Memory B cell (primary cell): ENCODE measurements at regions not wholly inside any gene's neighbourhood (a gene's known extent, or its start where the extent isn't known, plus 50 kb on each side); places are given as distances from the start of the nearest gene placed in this dataset.

ENCODE experiments used
- ATAC-seq: fragments of 150-1000 bp; cut with Tn5 transposase; 2 replicates; pipeline ENCODE4 v1.10.0; 2021; ENCODE audit warnings: low read depth, mild to moderate bottlenecking, moderate library complexity
- DNase-seq, 2 donors: peaks; one replicate each; pipeline ENCODE4 v3.0.0; 2022; ENCODE audit warnings: low spot score in 2 of 2
- H3K27ac Mint-ChIP-seq: one replicate; pipeline ENCODE4 v1.8.0; 2022; ENCODE audit warnings: mild to moderate bottlenecking, moderate library complexity, mixed read lengths
- H3K27me3 Mint-ChIP-seq: one replicate; pipeline ENCODE4 v1.8.0; 2022; ENCODE audit warnings: mixed read lengths
- H3K36me3 Mint-ChIP-seq: one replicate; pipeline ENCODE4 v1.8.0; 2022; ENCODE audit warnings: mild to moderate bottlenecking, mixed read lengths
- H3K4me1 Mint-ChIP-seq: one replicate; pipeline ENCODE4 v1.8.0; 2022; ENCODE audit warnings: mixed read lengths
- H3K4me3 Mint-ChIP-seq: one replicate; pipeline ENCODE4 v1.8.0; 2022; ENCODE audit warnings: mild to moderate bottlenecking, moderate library complexity, mixed read lengths
- H3K9me3 Mint-ChIP-seq: one replicate; pipeline ENCODE4 v1.8.0; 2022; ENCODE audit warnings: mixed read lengths

DNA sequence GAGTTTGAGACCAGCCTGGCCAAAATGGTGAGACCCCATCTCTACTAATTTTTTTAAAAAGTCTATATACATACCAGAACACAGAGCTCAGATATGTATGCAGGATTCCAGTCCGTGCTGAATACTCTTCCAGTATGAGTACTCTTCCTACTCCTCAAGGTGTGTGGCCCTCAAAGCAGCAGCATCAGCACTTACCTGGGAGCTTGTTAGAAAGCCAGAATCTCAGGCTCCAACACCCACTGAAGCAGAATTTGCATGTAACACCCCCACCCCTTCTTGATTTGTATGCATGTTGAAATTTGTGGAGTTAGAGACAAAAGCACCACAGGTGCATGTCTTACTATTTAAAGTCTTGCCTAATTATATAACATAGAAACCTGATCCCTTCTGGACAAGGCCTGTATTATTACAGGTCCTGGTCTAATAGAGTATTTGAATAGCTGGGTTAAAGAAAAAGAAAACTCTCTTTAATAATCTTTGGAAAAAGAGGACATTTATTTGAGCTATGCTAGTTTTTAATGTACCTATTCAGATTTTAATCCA is 50.3 kb upstream of the NFE2L2 start:
- Mint-ChIP-seq H3K27ac (no peak overlapping the region), H3K27me3 (no peaks in the 10 kb centered on the region), H3K9me3 (peaks cover 4% of the 10 kb centered on the region), H3K36me3 (peaks cover 3% of the 10 kb centered on the region), H3K4me1 (peaks cover 3% of the 10 kb centered on the region), H3K4me3 (no peak overlapping the region)
- no peak for ATAC-seq
- DNase-seq = no peak

DNA sequence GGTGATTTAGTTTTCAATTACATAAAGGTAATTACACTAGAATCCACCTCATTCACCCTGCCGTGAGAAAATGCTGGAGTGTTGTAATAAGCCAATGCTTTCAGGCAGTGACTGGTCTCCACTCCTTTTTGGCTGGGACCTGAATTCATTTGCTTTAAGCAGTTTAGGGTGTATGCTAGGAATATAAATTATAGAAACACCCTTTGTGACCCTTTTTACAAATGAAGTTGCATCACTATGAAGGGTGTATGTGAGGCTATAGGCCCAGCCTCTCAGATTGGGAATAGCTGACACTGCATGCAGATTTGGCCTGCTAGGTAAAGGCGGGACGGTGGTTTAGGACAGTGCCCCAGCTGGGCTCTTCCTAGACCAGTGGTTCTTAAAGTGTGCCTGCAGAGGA is 50.8 kb upstream of the NFE2L2 start:
- H3K36me3 Mint-ChIP-seq = peaks cover 3% of the 10 kb centered on the region
- peaks cover 3% of the 10 kb centered on the region for H3K4me1 Mint-ChIP-seq
- no peaks in the 10 kb centered on the region for H3K27me3 Mint-ChIP-seq
- no peak for DNase-seq
- no peak overlapping the region for H3K4me3 Mint-ChIP-seq
- peaks cover 4% of the 10 kb centered on the region for H3K9me3 Mint-ChIP-seq
- no peak overlapping the region for H3K27ac Mint-ChIP-seq
- no peak for ATAC-seq

DNA sequence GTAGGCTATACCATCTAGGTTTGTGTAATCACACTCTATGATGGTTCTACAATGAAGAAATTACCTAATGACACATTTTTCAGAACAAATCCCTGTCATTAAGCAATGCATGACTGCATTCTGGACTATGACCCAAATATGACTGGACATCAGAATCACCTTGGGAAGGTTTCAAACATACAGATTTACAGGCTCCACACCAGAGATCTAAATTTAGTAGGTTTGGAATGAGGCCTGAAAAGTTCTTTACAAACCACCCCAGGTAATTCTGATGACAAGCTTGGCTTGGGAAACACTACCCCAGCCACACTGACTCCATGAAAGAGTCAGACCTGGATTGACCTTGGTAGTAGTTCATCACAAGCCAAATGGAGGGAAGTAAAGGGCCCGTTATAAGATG is 52.2 kb upstream of the NFE2L2 start:
- no peak for DNase-seq

DNA sequence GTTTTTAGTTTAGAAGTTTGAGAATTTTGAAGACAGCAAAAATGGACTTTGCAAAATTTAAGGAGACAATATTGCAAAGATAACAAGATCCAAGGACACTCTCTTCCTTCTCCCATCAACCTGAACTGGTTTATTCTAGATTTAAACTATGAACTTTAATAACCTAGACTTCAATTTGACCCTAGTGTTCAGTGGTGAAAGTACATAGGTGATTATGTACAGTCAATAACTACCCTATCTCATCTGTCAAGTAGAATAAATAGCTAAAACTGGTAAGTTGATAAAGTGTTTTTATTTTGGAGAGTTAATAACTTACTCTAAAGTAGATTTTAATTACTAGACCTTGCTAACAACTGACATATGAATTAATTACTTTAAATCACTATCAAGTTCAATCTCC is 52.9 kb upstream of the NFE2L2 start:
- ATAC-seq = no peak

More for the DNA sequence above, 52.2 kb upstream of the NFE2L2 start:
- Mint-ChIP-seq H3K9me3 (peaks cover 4% of the 10 kb centered on the region), H3K36me3 (peaks cover 3% of the 10 kb centered on the region), H3K4me1 (peaks cover 3% of the 10 kb centered on the region), H3K27ac (no peak overlapping the region), H3K4me3 (no peak overlapping the region), H3K27me3 (no peaks in the 10 kb centered on the region)
- no peak for ATAC-seq

DNA sequence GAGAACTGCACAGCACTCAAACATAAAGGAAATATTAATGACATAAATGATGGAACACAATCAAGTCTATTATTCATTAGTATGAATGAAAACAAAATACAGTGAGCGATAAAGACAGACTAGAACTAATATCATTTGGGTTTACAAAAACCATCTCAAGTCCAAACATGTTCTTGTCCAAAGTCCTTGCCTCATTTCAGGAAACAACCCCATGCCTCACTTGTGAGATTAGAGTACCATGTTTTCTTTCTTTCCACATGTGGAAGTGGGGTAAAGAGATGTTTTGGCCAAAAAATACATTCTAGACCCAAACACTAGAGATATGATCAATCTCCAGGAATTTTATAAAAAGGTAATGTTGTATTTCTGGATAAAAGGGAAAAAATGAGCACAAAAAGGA is 53.3 kb upstream of the NFE2L2 start:
- no peak for DNase-seq
- no peak for ATAC-seq
- H3K36me3 Mint-ChIP-seq = peaks cover 5% of the 10 kb centered on the region
- no peak overlapping the region for H3K4me3 Mint-ChIP-seq
- peaks cover 3% of the 10 kb centered on the region for H3K4me1 Mint-ChIP-seq
- H3K27ac Mint-ChIP-seq = no peak overlapping the region
- H3K27me3 Mint-ChIP-seq = no peaks in the 10 kb centered on the region
- H3K9me3 Mint-ChIP-seq = peaks cover 1% of the 10 kb centered on the region

More for the DNA sequence above, 52.9 kb upstream of the NFE2L2 start:
- H3K4me1 Mint-ChIP-seq = peaks cover 3% of the 10 kb centered on the region
- peaks cover 1% of the 10 kb centered on the region for H3K9me3 Mint-ChIP-seq
- peaks cover 5% of the 10 kb centered on the region for H3K36me3 Mint-ChIP-seq
- H3K27me3 Mint-ChIP-seq = no peaks in the 10 kb centered on the region
- no peak overlapping the region for H3K4me3 Mint-ChIP-seq
- DNase-seq = no peak
- H3K27ac Mint-ChIP-seq = no peak overlapping the region

DNA sequence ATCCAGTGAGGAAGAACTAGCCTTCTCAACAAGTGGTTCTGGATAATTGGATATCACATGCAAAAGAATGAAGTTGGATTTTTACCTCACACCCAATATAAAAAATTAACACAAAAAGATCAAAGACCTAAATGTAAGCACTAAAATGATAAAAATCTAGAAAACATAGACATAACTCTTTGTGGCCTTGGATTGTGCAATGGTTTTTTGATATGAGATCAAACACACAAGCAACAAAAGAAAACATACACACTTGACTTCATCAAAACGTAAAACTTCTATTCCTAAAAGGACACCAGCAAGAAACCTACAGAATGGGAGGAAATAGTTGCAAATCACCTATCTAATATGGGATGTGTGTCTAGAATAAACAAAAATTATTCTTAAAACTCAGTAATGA is 54.1 kb upstream of the NFE2L2 start:
- Mint-ChIP-seq H3K4me1 (no peaks in the 10 kb centered on the region), H3K27ac (no peak overlapping the region), H3K4me3 (no peak overlapping the region), H3K36me3 (peaks cover 9% of the 10 kb centered on the region), H3K27me3 (no peaks in the 10 kb centered on the region), H3K9me3 (no peaks in the 10 kb centered on the region)
- no peak for ATAC-seq
- no peak for DNase-seq

DNA sequence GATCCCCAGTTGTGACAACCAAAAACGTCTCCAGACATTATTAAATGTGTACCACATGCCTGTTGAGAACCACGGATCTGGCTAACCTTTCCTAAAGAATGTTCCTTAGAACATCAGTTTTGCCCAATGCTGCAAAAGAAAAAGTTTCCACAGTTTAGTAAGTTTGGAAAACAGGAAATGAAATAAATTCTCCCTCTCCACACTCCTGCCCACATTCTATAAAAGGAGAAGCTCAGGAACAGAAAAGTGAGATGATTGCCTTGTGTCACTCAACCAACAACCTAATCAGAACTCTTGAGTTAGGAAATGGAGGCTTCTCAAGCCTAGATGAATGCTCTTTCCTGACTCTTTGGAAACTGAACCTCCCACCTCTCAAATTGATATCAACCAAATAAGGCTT is 56.1 kb upstream of the NFE2L2 start:
- no peak overlapping the region for H3K27ac Mint-ChIP-seq
- H3K36me3 Mint-ChIP-seq = peaks cover 9% of the 10 kb centered on the region
- DNase-seq = no peak
- H3K4me1 Mint-ChIP-seq = no peaks in the 10 kb centered on the region
- H3K9me3 Mint-ChIP-seq = no peaks in the 10 kb centered on the region
- no peak for ATAC-seq
- no peak overlapping the region for H3K4me3 Mint-ChIP-seq
- H3K27me3 Mint-ChIP-seq = no peaks in the 10 kb centered on the region

DNA sequence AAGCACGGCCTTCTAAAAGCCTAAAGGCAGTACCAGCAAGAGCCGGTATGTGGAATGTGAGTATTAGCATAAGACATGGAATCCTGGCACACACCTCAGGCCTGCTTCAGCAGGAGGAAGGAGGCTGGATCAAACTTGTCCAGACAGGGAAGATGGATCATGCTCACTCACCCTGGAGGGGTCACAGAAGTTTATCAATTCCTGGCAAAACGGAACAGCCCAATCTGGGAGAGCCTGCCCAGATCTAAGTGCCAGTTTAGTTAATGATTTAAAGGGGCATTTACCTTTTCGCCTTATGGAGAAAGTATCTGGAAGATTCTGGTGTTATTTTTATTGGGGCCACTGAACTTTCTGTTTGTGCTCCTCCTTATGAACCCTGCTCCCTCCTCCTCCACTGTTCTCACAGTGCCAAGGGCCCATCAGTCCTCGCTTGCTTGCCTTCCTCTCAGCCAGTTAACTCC is 58.3 kb upstream of the NFE2L2 start:
- ATAC-seq (no peak), DNase-seq (no peak)
- Mint-ChIP-seq H3K4me1 (no peaks in the 10 kb centered on the region), H3K9me3 (no peaks in the 10 kb centered on the region), H3K27me3 (no peaks in the 10 kb centered on the region), H3K36me3 (peaks cover 9% of the 10 kb centered on the region), H3K4me3 (no peak overlapping the region), H3K27ac (no peak overlapping the region)

DNA sequence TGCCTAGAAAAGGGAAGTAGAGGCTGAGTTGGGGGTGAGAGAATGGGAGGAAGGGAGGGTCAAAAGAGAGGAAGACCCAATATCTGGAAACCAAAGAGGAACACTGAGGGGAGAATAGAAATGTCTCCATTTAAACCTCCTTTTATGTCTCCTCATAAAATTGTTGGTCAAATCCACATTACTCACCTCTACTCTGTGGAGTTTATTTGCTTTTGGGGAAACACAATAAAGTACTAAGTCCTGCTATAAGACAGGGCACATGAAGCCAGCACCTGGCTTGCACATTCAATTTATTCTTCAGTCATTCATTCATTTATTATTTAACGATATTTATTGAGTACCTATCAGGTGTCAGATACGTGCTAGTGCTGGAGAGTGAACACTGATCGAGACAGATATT is 60.3 kb upstream of the NFE2L2 start:
- ATAC-seq (no peak), DNase-seq (no peak)
- H3K4me3 Mint-ChIP-seq = no peak overlapping the region
- no peak overlapping the region for H3K27ac Mint-ChIP-seq
- H3K27me3 Mint-ChIP-seq = no peaks in the 10 kb centered on the region
- H3K9me3 Mint-ChIP-seq = no peaks in the 10 kb centered on the region
- no peaks in the 10 kb centered on the region for H3K4me1 Mint-ChIP-seq
- H3K36me3 Mint-ChIP-seq = peaks cover 8% of the 10 kb centered on the region

DNA sequence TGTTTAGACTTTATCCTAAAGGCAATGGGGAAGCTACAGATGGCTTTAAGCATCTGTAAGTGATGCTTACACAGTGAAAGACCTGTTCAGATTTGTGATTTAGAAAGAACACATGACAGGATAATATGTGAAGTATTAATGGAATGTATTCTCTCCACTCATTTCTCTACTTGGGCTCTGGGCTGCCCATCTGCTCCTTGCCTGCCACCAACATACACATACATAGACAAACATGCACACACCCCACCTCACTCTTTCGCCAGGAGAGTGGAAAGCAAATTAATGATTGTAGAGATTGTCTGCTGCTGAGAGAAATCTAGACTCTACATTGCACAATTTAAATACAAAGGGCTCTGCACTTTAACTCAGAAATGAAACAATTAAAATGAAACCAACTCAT is 61.0 kb upstream of the NFE2L2 start:
- no peak overlapping the region for H3K4me3 Mint-ChIP-seq
- H3K27me3 Mint-ChIP-seq = no peaks in the 10 kb centered on the region
- H3K36me3 Mint-ChIP-seq = peaks cover 8% of the 10 kb centered on the region
- no peaks in the 10 kb centered on the region for H3K9me3 Mint-ChIP-seq
- no peak for DNase-seq
- no peaks in the 10 kb centered on the region for H3K4me1 Mint-ChIP-seq
- no peak overlapping the region for H3K27ac Mint-ChIP-seq
- ATAC-seq = no peak

DNA sequence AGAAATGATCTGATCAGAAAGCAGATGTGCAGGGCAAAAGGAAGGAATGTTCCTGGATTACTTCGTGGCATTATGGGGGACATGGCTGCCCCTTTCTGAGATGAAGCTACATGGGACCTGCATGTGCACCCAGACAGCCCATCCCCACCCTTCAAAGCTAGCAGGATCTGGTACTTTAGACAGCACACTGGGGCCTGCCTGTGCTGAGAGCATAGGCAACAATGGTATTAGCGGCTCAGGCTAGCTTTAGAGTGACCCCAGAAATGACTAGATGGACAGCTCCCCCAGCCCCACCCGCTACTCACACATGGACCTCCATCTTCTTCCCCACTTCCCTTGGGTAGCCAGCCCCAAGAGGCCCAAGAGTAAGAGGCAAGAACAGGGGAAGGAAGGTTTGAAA is 61.5 kb upstream of the NFE2L2 start:
- Mint-ChIP-seq H3K27me3 (no peaks in the 10 kb centered on the region), H3K36me3 (peaks cover 8% of the 10 kb centered on the region), H3K9me3 (no peaks in the 10 kb centered on the region), H3K27ac (no peak overlapping the region), H3K4me3 (no peak overlapping the region), H3K4me1 (no peaks in the 10 kb centered on the region)
- no peak for DNase-seq
- ATAC-seq = no peak

DNA sequence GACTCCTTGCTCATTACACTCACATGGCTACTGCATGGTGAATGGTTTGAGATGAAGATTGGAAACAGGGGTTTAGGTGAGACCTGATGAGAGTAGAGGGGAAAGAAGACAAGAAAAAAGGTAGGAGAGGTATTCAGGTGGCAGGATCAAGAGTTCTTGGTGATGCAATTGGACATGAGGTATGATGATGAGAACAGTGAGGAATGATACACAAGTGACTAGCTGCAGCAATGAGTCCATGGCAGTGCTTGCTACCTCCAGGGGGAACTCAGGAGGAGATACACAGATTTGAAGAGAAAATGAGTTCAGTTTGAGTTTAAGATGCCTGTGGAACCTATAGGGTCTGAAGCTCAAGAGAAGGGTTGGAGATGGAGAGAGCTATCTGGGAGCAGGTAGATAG is 62.1 kb upstream of the NFE2L2 start:
- no peak for ATAC-seq
- H3K4me1 Mint-ChIP-seq = no peaks in the 10 kb centered on the region

DNA sequence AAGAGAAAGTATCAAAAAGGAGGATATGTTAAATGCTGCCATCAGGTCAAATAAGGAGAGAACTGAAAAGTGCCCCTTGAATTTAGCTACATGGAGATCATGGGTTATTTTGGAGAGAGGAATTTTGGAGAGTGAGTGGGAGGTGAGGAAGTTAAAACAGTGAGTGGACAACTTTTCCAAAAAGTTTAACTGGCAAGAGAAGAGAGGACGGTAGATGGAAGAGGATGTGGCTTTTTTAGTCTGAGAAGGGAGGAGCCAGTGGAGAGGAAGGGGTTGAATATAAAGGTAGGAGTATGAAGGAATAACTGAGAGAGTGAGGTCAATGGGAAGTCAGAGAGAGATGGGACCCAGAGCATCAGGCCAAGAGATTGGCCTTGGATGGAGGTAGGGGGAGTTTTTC is 62.5 kb upstream of the NFE2L2 start:
- Mint-ChIP-seq H3K4me1 (no peaks in the 10 kb centered on the region), H3K9me3 (no peaks in the 10 kb centered on the region), H3K4me3 (no peak overlapping the region), H3K27ac (no peak overlapping the region), H3K36me3 (peaks cover 8% of the 10 kb centered on the region), H3K27me3 (no peaks in the 10 kb centered on the region)
- DNase-seq (no peak), ATAC-seq (no peak)

More for the DNA sequence above, 62.1 kb upstream of the NFE2L2 start:
- no peaks in the 10 kb centered on the region for H3K9me3 Mint-ChIP-seq
- no peak overlapping the region for H3K4me3 Mint-ChIP-seq
- H3K36me3 Mint-ChIP-seq = peaks cover 8% of the 10 kb centered on the region
- no peak overlapping the region for H3K27ac Mint-ChIP-seq
- no peaks in the 10 kb centered on the region for H3K27me3 Mint-ChIP-seq
- no peak for DNase-seq

DNA sequence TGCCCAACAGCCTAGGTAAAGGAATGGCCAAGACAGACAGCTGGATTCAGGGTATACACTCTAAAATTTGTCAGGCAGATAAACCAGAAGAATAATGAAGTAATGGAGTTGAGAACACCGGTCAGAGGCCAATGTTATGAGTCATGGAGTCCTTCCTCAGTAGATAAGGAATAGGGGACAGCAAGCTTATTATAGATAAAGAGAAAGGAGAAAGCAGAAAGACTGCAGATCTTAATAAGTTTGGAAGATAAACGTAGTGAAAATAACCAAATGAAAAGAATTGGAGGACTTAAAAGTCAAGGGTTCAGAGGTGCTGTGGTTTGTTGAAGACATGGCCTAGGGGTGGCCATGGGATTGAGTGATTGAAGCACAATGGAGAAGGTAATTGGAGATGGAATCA is 63.5 kb upstream of the NFE2L2 start:
- peaks cover 5% of the 10 kb centered on the region for H3K36me3 Mint-ChIP-seq
- no peak for DNase-seq
- ATAC-seq = no peak
- H3K27ac Mint-ChIP-seq = no peak overlapping the region
- H3K4me1 Mint-ChIP-seq = peaks cover 3% of the 10 kb centered on the region
- H3K9me3 Mint-ChIP-seq = no peaks in the 10 kb centered on the region
- no peak overlapping the region for H3K4me3 Mint-ChIP-seq
- H3K27me3 Mint-ChIP-seq = no peaks in the 10 kb centered on the region

DNA sequence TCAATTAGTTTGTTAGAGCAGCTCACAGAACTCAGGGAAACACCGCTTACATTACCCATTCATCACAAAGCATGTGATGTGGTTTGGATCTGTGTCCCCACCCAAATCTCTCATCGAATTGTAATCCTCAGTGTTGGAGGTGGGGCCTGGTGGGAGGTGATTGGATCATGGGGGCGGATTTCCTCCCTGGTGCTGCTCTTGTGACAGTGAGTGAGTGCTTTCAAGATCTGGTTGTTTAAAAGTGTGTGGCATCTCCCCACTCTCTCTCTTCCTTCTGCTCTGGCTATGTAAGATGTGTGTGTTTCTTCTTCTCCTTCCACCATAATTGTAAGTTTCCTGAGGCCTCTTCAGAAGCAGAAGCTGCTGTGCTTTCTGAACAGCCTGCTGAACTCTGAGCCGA is 63.5 kb upstream of the AGPS start:
- ATAC-seq (no peak), DNase-seq (no peak)
- Mint-ChIP-seq H3K36me3 (peaks cover 2% of the 10 kb centered on the region), H3K27me3 (no peaks in the 10 kb centered on the region), H3K4me3 (no peak overlapping the region), H3K9me3 (no peaks in the 10 kb centered on the region), H3K4me1 (peaks cover 3% of the 10 kb centered on the region), H3K27ac (no peak overlapping the region)
